HepG2 (cell line): ENCODE measurements at regions not wholly inside any gene's neighbourhood (a gene's known extent, or its start where the extent isn't known, plus 50 kb on each side); places are given as distances from the start of the nearest gene placed in this dataset.

Experiments used
- ATAC-seq: fragments of 200-7000 bp; cut with Tn5 transposase; 3 replicates; pipeline ENCODE4 v1.9.1; 2020; ENCODE audit warnings: mild to moderate bottlenecking, moderate library complexity
- BruUV-seq: library from RNA; stranded (reverse); fragments of 400-500 nt; replicated peaks from 2 replicates; lab custom pipeline; 2021; lab: Mats Ljungman, UMichigan
- CTCF ChIA-PET: fragments of 300-600 bp; formaldehyde crosslinking; extraction: SDS; loops from one replicate; lab custom pipeline; 2021; ENCODE audit warnings: low total read pairs, inconsistent platforms, low intra/inter-chr PET ratio; lab: Yijun Ruan, JAX
- POLR2A ChIA-PET: fragments of 350-600 bp; sonication (Branson Sonifier 250); formaldehyde crosslinking; loops from one replicate; lab custom pipeline; 2020; ENCODE audit warnings: antibody characterized with exemption, inconsistent platforms; lab: Yijun Ruan, JAX
- DNase-seq: peaks from one replicate; pipeline ENCODE4 v3.0.0-alpha.2; 2015; ENCODE audit warnings: low spot score
- FAIRE-seq: peaks from 3 replicates; lab custom pipeline; 2011; peaks lifted over from hg19 to GRCh38; lab: Jason Lieb, UNC
- H2AFZ ChIP-seq: one replicate; pipeline ENCODE4 v1.6.1; 2011; ENCODE audit warnings: low read length, inconsistent platforms
- H3K27ac ChIP-seq: fragments of 300-600 bp; 3 replicates; pipeline ENCODE4 v1.8.0; 2011; ENCODE audit warnings: mixed run types, mild to moderate bottlenecking, mixed read lengths, low read length, inconsistent platforms; ENCODE audit not compliant: insufficient read depth; ENCODE audit errors: extremely low read length
- H3K27me3 ChIP-seq, 2 experiments: fragments of 200-600 bp in 1 of 2; 2 replicates in 1 of 2; 3 replicates in 1 of 2; pipeline versions ENCODE4 v1.6.0 to v1.8.0; 2011; ENCODE audit warnings: low read length in 2 of 2, mild to moderate bottlenecking in 2 of 2, moderate library complexity in 2 of 2, inconsistent platforms in 1 of 2; ENCODE audit not compliant: insufficient read depth in 2 of 2, control insufficient read depth in 1 of 2
- H3K36me3 ChIP-seq, 2 experiments: fragments of 200-600 bp in 1 of 2; replicated peaks in 1 of 2; 2 replicates in 1 of 2; 3 replicates in 1 of 2; pipeline versions ENCODE4 v1.5.1 to v1.8.0; 2011; ENCODE audit warnings: low read length in 2 of 2, inconsistent platforms in 1 of 2; ENCODE audit not compliant: insufficient read depth in 2 of 2, control insufficient read depth in 1 of 2
- H3K4me1 ChIP-seq: 2 replicates; pipeline ENCODE4 v1.5.1; 2012; ENCODE audit warnings: low read length, inconsistent platforms; ENCODE audit not compliant: insufficient read depth
- H3K4me2 ChIP-seq: 2 replicates; pipeline ENCODE4 v1.6.0; 2011; ENCODE audit warnings: low read depth, low read length, inconsistent platforms
- H3K4me3 ChIP-seq, 3 experiments: fragments of 200-600 bp in 1 of 3; sonication (generic), shearing (Covaris generic) in 1 of 3; replicated peaks in 1 of 3; 2 replicates each; pipeline ENCODE4 v1.5.1; 2011 to 2016; ENCODE audit warnings: low read length in 3 of 3, inconsistent platforms in 2 of 3, low read depth in 2 of 3, mild to moderate bottlenecking in 2 of 3, control low read depth in 1 of 3, mixed read lengths in 1 of 3; ENCODE audit not compliant: insufficient read depth in 1 of 3
- H3K79me2 ChIP-seq: one replicate; pipeline ENCODE4 v1.6.1; 2011; ENCODE audit warnings: low read length, inconsistent platforms; ENCODE audit not compliant: insufficient read depth
- H3K9ac ChIP-seq: 2 replicates; pipeline ENCODE4 v1.6.0; 2011; ENCODE audit warnings: mild to moderate bottlenecking, low read depth, low read length, inconsistent platforms; ENCODE audit not compliant: insufficient read depth
- H3K9me3 ChIP-seq: 2 replicates; pipeline ENCODE4 v1.5.1; 2012; ENCODE audit warnings: mild to moderate bottlenecking, low read length
- H4K20me1 ChIP-seq: 2 replicates; pipeline ENCODE4 v1.6.0; 2011; ENCODE audit warnings: inconsistent platforms, mild to moderate bottlenecking, low read length, moderate library complexity; ENCODE audit not compliant: insufficient read depth
- ATF2 ChIP-seq: sonication (generic); formaldehyde crosslinking; IDR thresholded peaks from 2 replicates; pipeline ENCODE4 v1.4.0; 2020; ENCODE audit warnings: missing genetic modification reagents
- GATAD1 ChIP-seq: IDR thresholded peaks from 2 replicates; pipeline ENCODE4 v1.6.1; 2016; ENCODE audit warnings: missing genetic modification reagents, missing compliant biosample characterization
- KAT2B ChIP-seq: fragments of 150-350 bp; IDR thresholded peaks from 2 replicates; pipeline ENCODE4 v1.6.1; 2014; ENCODE audit warnings: low read depth, low read length, borderline replicate concordance
- NR2F1 ChIP-seq, 2 experiments: fragments of 450-650 bp in 1 of 2; formaldehyde crosslinking in 1 of 2; IDR thresholded peaks; 2 replicates each; pipeline versions ENCODE4 v1.5.0 to v1.6.1; 2016 to 2020; ENCODE audit warnings: mild to moderate bottlenecking in 1 of 2, missing compliant biosample characterization in 1 of 2, missing genetic modification reagents in 1 of 2, moderate library complexity in 1 of 2
- PLSCR1 ChIP-seq: sonication (generic); formaldehyde crosslinking; IDR thresholded peaks from 2 replicates; pipeline ENCODE4 v1.5.0; 2020; ENCODE audit warnings: missing genetic modification reagents, mild to moderate bottlenecking, borderline replicate concordance
- RELA ChIP-seq: sonication (generic); formaldehyde crosslinking; IDR thresholded peaks from 2 replicates; pipeline ENCODE4 v1.4.0; 2020; ENCODE audit warnings: missing genetic modification reagents
- SAP130 ChIP-seq: IDR thresholded peaks from 2 replicates; pipeline ENCODE4 v1.6.1; 2016; ENCODE audit warnings: low read depth
- SIX4 ChIP-seq: sonication (generic); formaldehyde crosslinking; IDR thresholded peaks from 2 replicates; pipeline ENCODE4 v1.4.0; 2020; ENCODE audit warnings: missing genetic modification reagents
- WIZ ChIP-seq: sonication (generic); formaldehyde crosslinking; IDR thresholded peaks from 2 replicates; pipeline ENCODE4 v1.5.1; 2020; ENCODE audit warnings: mild to moderate bottlenecking, missing genetic modification reagents
- ZBTB20 ChIP-seq: sonication (generic); formaldehyde crosslinking; IDR thresholded peaks from 2 replicates; pipeline ENCODE4 v1.8.1; 2023; ENCODE audit warnings: missing genetic modification reagents, low read depth, mild to moderate bottlenecking, borderline replicate concordance
- ZNF142 ChIP-seq: sonication (generic); formaldehyde crosslinking; IDR thresholded peaks from 2 replicates; pipeline ENCODE4 v1.4.0; 2020; ENCODE audit warnings: missing genetic modification reagents
- ZNF160 ChIP-seq: sonication (generic); formaldehyde crosslinking; IDR thresholded peaks from 2 replicates; pipeline ENCODE4 v1.8.0; 2022; ENCODE audit warnings: mild to moderate bottlenecking, inconsistent platforms, missing genetic modification reagents
- ZNF530 ChIP-seq: sonication (generic); formaldehyde crosslinking; IDR thresholded peaks from 2 replicates; pipeline ENCODE4 v1.5.0; 2020; ENCODE audit warnings: low read depth, mild to moderate bottlenecking, missing genetic modification reagents
- ZNF552 ChIP-seq: sonication (generic); formaldehyde crosslinking; IDR thresholded peaks from 2 replicates; pipeline ENCODE4 v1.9.0; 2022; ENCODE audit warnings: missing genetic modification reagents, mild to moderate bottlenecking, borderline replicate concordance
- ZNF597 ChIP-seq: sonication (generic); formaldehyde crosslinking; IDR thresholded peaks from 2 replicates; pipeline ENCODE4 v1.5.0; 2020; ENCODE audit warnings: missing genetic modification reagents
- WGBS: methylation state at CpG from one replicate; pipeline ENCODE4 v1.1.6; 2017; ENCODE audit warnings: low lambda C conversion rate; 5-methylcytosine and 5-hydroxymethylcytosine counted together
- in situ Hi-C: cut with HindIII; loops from 2 replicates; pipeline ENCODE4 v1.10.0; 2017; ENCODE audit warnings: low pct_unique_long_range_greater_than_20kb; ENCODE audit not compliant: extremely low pct_ligation_motif_present
- intact Hi-C: fragments of 100-400 bp; cut with micrococcal nuclease; formaldehyde crosslinking; loops from one replicate; pipeline ENCODE4 v1.10.0; 2022; ENCODE audit not compliant: unreplicated experiment
- TF ChIP-seq, protein P1 (sequence below): sonication (generic); formaldehyde crosslinking; IDR thresholded peaks from 2 replicates; pipeline ENCODE4 v1.4.0; 2020; ENCODE audit warnings: mild to moderate bottlenecking, missing genetic modification reagents

GRCh38 chr3:113117511-113118234, 93.7 kb upstream of the BOC start:
- BruUV-seq: no TSS peak
- in situ Hi-C loops: no loop called here

More at GRCh38 chr3:113117511-113118234, 93.7 kb upstream of the BOC start:
- Histone ChIP-seq H3K9me3 (no peaks in the 10 kb centered on the region), H3K27me3 (no peaks in the 10 kb centered on the region), H3K79me2 (no peaks in the 10 kb centered on the region), H3K9ac (no peak overlapping the region), H4K20me1 (no peaks in the 10 kb centered on the region), H3K4me3 (no peak overlapping the region), H3K4me2 (no peak overlapping the region), H3K27ac (no peak overlapping the region), H3K36me3 (no peaks in the 10 kb centered on the region), H2AFZ (no peak overlapping the region), H3K4me1 (no peaks in the 10 kb centered on the region)
- 0% methylated on average over 1 of the region's 1 CpG for WGBS
- no peak for ATAC-seq
- DNase-seq: no peak
- TF ChIP-seq RELA (CRISPR knock-in tag): no peak
- no peak for TF ChIP-seq ZNF597 (CRISPR knock-in tag)
- TF ChIP-seq ATF2: no peak
- TF ChIP-seq ZNF142 (CRISPR knock-in tag): no peak
- no peak for TF ChIP-seq KAT2B
- no peak for TF ChIP-seq PLSCR1
- TF ChIP-seq, protein P1, sequence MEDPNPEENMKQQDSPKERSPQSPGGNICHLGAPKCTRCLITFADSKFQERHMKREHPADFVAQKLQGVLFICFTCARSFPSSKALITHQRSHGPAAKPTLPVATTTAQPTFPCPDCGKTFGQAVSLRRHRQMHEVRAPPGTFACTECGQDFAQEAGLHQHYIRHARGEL (CRISPR knock-in tag): no peak
- no peak for TF ChIP-seq SAP130
- no peak for TF ChIP-seq ZNF160 (CRISPR knock-in tag)
- TF ChIP-seq SIX4: no peak
- no peak for TF ChIP-seq WIZ
- TF ChIP-seq ZNF530 (CRISPR knock-in tag): no peak
- TF ChIP-seq ZNF552 (CRISPR knock-in tag): no peak
- TF ChIP-seq GATAD1 (CRISPR knock-in tag): no peak
- TF ChIP-seq ZBTB20 (CRISPR knock-in tag): no peak
- no peak for TF ChIP-seq NR2F1 (CRISPR knock-in tag; IDR thresholded peaks at IDR 0.05)
- ChIA-PET POLR2A (no interaction called here), CTCF (no interaction called here)
- intact Hi-C loops: no loop called here
- FAIRE-seq: no peak
